ENCODE measurements at regions not wholly inside any gene's neighbourhood (a gene's known extent, or its start where the extent isn't known, plus 50 kb on each side); places are given as distances from the start of the nearest gene placed in this dataset.

GRCh38 chr9:129341987-129342348, 163.9 kb upstream of the IER5L start:
- TF ChIP-seq CTCF (IDR thresholded peaks at IDR 0.05) (no peak), POLR2A (IDR thresholded peaks at IDR 0.05) (no peak), EP300 (IDR thresholded peaks at IDR 0.05) (no peak)
